TTC549 (cell line): ENCODE measurements at regions not wholly inside any gene's neighbourhood (a gene's known extent, or its start where the extent isn't known, plus 50 kb on each side); places are given as distances from the start of the nearest gene placed in this dataset.
"Not testable (repeated sequence)": the region's sequence is repeated elsewhere in the genome, so short reads cannot be mapped to it uniquely, and the experiment has no call there.

Experiments
- FAIRE-seq: peaks from 2 replicates; lab custom pipeline; 2012; peaks lifted over from hg19 to GRCh38; lab: Jason Lieb, UNC

DNA sequence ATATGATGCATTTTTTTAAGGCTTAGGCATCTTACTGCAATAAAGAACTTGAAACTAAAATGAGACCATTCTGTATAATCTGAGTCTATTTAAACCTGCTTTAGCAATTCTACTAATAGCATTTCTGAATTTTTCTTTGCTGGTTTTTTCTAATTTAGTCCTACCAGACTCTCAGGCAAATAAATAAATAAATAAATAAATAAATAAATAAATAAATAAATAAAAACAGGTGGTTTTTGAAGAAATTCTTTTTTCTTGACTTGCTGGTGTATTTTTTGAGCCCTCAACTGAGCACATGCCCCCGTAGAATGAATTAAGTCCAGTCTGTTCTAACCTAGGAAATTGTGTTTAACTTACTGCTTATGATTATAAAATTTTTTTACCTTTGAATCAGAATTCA lies 134.7 kb upstream of the FOXP2 start:
- no peak for FAIRE-seq

DNA sequence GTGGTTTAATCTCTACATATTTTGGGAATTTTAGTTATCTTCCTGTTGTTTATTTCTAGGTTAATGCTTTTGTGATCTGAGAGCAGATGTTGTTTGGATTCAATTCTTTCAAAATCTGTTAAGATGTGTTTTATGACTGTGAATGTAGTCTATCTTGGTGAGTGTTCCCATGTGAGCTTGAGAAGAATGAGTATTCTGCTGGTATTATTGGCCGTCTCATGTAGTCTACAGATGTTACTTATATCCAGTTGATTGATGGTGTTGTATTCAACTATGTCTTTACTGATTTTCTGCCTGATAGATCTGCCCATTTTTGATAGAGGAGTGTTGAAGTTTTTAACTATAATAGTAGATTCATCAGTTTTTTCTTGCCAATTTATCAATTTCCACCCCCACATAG lies 141.4 kb upstream of the FOXP2 start:
- FAIRE-seq: no peak

DNA sequence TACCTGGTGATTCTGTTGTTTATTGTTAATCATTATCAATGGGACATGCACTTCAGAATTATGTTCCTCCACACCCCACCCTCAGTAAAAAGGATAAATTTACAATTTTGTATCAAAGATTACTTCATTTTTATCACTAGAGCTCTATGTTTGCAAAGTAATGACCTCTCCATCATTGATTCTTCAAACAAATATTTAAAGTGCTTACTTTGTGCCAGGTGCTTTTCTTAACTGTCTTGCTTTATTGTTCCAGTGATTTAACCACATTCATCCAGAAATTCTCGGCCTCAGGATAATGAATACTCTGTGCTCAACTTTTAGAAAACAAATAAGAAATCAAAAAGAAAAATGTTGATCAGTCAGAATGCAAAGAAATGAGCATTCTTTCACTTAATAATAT lies 144.9 kb upstream of the FOXP2 start:
- no peak for FAIRE-seq

DNA sequence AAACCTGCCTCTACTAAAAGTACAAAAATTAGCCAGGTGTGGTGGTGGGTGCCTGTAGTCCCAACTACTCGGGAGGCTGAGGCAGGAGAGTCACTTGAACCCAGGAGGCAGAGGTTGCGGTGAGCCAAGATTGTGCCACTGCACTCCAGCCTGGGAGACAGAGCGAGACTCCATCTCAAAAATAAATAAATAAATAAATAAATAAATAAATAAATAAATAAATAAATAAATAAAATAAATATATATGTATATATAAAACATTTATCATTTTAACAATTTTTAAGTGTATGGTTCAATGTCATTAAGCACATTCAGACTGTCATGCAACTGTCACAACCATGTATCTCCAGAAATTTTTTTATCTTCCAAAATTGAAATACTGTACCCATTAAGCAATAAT lies 147.1 kb upstream of the FOXP2 start:
- FAIRE-seq: not testable (repeated sequence)

DNA sequence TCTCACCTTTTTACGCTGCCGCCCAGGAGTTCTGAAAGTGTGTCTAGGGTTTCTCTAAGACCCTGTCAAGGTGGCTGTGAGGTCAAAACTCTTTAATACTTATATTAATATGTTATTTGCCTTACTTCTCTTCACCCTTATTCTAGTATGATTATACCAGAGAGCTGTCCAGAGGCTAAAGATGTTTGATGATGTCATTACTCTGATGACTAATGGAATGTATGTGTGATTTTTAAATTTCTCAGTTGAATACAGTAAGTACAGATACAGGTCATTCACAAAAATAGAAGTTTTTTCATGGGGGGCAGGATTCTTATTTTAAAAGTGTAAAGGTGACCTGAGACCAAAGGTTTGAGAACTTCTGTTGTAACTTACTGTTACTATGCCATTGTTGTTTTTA lies 150.6 kb upstream of the FOXP2 start:
- no peak for FAIRE-seq

DNA sequence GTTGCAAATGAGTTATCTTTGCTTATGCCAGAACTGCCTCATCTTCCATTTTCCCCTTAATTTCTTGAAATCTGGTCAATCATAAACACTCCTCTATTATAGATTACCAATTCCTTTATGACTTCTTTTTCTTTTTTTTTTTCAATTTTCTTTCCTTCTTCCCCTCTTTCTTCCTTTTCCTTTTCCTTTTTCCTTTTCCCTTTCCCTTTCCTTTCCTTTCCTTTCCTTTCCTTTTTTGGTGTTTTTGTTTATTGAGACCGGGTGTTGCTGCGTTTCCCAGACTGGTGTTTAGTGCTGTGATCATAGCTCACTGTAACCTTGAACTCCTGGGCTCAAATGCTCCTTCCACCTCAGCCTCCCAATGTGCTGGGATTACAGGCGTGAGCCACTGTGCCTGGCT lies 151.4 kb upstream of the FOXP2 start:
- FAIRE-seq: no peak

DNA sequence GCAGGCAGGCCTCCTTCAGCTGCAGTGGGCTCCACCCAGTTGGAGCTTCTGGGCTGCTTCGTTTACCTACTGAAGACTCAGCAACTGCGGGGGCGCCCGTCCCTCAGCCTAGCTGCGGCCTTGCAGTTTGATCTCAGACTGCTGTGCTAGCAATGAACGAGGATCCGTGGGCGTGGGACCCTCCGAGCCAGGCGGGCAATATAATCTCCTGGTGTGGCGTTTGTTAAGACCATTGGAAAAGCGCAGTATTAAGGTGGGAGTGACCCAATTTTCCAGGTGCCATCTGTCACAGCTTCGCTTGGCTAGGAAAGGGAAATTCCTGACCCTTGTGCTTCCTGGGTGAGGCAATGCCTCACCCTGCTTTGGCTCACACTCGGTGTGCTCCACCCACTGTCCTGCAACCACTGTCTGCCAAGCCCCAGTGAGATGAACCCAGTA lies 159.2 kb upstream of the FOXP2 start:
- no peak for FAIRE-seq

DNA sequence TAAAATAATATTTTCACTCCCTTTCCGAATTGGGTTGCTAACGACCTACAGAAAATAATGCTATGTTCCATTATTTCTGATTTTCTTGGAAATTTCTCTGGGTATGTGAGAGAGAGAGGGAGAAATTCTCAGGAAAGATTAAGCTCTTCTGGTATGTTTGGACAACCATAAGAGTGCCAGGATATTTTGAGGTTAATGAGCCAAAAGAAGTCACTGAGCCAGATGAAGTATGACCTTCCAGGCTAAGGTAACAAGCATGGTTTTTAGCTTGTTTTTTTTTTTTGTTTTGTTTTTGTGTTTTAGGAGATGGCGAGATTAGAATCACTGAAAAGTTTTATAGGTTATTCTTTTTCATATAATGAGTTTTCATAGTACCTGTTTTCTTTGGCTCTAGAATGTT lies 171.0 kb upstream of the FOXP2 start:
- no peak for FAIRE-seq

DNA sequence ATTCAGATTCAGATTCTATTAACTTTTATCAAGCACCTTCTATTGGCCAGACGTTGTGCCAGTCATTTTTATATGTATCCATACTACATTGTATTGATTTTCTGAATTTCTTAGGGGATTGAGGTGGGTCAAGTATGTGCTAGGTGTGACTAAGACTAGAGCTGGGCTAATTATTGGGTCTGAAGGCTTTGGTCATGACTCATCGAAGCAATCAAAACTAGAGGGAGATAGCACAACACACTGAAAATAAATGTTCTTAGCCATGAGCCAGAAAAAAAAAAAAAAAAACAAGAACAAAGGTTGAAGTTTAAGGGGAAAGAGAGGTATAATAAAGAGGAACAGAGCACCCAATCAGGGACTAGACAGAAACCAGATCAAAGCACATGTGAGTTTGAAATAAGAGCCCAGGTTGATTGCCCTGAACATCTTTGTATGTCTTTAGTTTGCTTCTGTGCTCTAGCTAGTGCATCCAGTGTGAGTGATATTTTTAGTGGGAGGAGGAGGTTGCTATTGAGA lies 171.6 kb upstream of the FOXP2 start:
- no peak for FAIRE-seq

DNA sequence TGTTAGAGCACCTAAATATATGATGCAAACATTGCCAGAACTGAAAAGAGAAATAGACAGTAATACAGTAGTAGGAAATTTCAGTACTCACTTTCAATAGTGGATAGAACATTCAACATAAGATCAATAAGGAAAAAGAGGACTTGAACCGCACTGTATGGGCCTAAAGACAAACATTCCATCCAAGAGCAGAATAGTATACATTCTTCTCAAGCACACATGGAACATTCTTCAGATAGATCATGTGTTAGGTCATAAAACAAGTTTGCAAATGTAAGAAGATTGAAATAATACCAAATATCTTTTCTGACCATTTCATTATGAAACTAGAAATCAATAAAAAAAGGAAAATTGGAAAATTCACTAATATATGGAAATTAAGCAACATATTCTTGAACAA lies 185.4 kb upstream of the FOXP2 start:
- no peak for FAIRE-seq

DNA sequence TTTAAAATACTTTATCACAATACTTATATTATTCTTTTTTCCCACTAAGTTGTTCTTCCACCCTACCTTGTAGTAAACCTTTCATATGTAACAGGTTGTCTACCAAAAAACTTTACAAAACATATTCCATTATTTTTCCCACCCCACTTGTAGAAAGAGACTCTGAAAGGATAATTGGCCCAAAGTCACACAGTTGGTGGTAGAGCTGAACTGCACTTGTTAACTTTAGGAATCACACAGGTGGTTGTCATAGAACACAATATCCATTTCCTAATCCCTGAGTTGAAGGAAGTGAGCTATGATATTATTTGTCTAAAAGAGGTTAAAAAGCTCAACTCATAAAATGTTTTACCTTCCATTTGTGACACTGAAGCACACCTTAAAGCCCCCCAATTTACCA lies 188.8 kb upstream of the FOXP2 start:
- no peak for FAIRE-seq

DNA sequence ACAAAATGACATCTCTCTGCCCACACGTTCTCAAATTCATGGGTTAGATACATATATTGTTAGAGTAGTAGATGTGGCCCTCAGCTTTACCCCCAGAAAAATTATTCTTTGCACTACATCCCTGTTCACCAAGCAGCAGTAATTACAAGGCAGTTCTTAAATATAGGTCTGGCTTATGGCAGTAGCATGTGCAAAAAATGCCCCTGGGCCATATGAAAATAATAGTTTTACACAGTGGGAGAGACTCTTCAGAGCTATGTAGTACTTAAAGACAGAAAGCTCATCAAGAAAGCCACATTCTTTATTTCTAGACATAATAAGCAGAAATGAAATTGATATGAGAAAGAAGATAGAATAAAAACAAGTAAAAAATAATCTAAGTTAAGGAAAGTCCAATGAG lies 196.3 kb upstream of the FOXP2 start:
- no peak for FAIRE-seq

DNA sequence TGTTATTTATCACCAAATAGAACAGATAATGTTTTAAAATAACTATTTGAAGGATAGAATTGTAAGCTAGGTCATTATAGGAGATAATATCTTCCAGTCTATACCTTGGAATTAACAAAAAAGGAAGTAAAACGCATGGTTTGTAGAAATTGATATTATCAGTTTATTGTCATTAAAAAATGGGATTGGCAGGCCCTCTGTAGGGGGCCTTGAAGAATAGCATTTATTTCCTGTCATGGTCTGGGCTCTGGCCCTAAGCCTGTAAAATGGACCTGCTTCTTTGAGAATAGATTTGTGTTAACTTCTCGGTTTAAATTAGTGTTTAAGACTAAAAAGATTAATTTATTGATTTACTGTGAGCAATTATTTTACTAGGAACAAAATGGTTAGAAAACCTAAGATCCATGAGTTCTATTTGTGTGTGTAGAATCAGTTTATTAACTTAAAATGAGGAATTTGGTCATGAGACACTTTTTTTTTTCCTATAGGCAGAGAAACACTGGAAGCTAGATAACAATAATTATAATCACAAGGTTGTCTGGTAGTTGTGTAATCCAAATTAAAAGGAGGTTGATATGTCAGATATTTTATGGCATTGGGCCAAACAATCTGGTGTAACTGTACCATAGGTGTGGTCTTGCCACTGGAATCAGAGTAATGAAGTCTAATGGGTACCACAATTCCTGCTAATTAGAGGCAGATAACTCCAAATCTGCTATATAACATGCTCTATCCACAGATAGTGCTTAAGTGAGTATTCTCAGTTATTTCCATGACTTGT lies 197.4 kb upstream of the FOXP2 start:
- no peak for FAIRE-seq

DNA sequence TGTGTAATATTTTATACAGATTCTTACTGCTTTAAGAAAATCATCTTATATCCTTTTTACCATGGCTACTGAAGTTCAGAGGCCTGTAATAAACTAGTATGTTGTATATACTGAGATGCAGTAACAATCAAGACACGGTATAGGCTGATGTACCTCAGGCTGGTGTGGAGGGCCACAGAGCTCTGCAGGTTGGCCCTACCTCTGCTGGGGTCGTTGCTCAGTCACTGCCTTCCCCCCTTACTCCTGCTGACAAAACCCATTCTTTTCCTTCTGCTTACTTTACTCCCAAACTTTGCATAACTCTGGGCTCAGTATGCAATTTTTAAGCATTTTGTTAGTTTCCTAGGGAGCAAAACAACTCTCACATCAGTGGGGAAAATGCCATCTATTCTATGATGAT lies 200.1 kb upstream of the FOXP2 start:
- FAIRE-seq: no peak

DNA sequence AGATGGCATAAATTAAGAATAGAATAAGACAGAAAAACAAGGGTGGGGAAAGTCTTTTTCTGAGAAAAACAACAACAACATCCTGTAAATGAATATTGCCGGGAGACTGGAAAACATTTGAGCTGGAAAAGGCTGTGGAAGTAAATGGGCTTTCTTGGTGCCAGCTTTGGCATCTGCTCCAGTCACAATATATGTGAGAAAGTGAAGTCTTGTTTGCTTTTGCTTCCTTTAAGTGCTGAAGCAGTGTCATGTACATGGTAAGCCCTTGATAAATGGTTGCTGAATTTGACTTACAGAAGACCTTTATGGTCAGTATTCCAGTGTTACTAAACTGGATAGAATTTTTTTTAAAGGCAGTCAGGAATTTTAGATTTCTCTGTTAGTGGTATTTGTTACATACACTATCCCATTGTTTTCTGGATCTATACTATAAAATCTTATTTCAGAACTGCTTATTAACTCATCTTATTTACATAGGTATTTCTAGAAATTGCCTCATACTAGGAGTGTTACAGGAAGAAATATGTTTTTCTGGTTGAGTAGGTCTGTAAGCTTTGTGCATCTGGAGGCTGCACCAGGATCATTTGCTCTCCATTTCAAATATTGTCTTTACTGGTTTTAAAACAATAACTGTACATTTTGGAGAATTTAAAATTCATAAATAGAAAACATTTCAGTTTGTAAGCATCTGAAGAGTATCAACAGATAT lies 201.7 kb upstream of the FOXP2 start:
- no peak for FAIRE-seq

DNA sequence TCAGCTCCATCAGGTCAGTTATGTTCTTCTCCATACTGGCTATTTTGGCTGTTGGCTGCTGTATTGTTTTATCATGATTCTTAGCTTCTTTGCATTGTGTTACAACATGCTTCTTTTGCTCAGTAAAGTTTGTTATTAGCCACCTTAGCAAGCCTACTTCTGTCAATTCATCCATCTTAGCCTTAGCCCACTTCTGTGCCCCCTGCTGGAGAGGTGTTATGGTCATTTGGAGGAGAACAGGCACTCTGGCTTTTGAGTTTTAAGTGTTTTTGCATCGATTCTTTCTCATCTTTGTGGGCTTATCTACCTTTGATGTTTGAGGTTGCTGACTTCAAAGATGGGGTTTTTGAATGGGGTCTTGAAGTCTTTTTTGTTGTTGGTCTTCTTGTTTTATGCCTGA lies 204.6 kb upstream of the FOXP2 start:
- FAIRE-seq: no peak

DNA sequence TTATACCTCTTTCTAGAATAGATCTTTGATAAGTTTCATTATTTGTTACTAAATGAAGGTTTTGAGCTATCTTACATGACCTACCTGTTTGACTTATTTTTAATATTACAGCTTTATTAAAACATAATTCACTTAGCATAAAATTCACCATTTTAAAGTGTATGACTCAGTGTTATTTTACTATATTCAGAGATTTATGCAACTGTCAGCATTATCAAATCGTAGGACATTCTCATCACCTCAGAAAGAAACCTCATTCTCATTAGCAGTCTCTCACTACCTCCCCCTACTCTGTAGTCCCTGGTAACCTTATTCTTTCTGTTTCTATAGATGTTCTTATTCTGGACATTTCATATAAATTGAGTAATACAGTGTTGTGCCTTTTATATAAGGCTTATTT lies 207.9 kb upstream of the FOXP2 start:
- no peak for FAIRE-seq

DNA sequence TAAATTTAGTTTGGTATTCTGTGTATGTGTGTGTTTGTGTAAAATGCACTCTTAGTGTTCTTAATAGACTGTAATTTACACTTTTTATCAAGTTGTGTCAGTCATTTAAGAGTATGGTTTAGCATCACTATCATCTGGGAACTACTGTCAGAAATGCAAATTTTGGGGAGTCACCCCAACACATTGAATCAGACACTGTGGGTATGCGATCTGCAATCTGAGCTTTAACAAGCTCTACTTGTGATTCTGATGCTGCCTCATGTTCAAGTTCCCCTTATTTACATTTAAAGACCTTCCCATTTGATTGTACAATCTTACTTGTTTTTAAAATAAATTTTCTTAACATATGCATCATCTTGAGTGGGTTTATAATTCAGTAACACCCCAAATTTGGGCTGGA lies 218.1 kb upstream of the FOXP2 start:
- FAIRE-seq: no peak

DNA sequence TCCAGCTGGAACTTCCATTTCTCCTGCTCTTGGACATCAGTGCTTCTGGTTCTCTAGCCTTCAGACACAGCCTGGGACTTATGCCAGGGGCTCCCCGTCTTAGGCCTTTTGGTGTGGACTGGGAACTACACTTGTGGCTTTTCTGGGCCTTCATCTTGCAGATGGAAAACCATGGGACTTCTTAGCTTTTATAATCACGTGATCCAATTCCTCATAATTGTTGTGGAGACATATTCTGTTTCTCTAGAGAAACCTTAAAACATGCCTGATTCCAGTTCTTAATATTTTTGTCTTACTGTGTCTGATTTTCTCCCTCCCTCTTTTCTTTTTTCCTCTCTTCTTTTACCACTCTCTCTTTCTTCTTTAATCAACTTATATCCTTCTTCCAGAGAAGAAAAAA lies 224.2 kb upstream of the FOXP2 start:
- FAIRE-seq: no peak

DNA sequence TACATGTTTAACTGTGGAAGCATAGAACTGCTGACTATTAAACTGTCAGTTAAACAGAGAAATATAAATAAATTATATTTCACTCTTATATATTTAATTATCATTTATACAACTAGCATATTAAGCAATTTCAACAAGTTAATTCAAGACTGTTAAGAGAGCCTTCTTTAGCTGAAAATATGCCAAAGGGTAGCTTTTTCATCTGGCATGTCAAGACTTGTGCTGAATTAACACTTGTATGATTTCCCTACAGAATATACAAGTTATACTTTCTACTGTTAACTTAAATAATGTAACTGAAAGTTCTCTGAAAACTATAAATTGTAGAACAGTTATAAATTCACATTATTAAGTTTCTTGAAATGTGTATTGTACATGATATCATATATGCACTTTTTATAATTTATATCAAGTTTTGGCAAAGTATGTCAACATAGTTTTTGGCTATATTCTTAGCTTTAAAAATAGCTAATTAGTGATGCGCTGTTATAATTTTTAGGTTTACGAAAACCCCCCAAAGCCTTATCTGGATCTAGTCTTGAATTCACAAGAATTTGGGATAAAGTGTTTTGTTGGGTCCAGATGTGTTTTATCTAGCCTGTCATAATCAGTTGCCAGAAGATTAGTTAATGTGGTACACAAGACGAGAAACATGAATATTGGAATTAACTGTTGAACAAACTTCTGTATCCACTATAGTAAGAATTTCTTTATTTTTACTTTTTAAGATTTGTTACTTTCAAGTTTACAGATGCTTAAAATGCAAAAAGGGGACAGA lies 231.1 kb upstream of the FOXP2 start:
- FAIRE-seq: no peak

DNA sequence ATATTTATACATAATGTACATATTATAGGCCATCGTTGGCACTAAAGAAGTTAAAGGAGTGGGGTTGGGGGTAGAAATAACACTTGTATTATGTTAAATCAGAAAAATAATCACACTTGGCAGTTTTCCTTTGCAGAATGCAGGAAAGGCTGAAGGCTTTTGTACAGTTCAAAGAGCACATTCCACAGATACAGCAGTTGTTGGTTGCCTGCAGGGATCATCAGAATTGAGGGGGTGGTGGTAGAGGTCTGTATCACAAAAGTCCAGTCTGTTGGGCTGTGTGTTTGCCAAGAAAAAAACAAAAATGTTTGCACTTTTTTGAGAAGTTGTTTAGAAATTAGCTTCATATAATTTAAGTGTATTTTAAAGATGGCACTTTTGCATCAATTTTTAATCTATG lies 231.8 kb upstream of the FOXP2 start:
- FAIRE-seq: no peak

DNA sequence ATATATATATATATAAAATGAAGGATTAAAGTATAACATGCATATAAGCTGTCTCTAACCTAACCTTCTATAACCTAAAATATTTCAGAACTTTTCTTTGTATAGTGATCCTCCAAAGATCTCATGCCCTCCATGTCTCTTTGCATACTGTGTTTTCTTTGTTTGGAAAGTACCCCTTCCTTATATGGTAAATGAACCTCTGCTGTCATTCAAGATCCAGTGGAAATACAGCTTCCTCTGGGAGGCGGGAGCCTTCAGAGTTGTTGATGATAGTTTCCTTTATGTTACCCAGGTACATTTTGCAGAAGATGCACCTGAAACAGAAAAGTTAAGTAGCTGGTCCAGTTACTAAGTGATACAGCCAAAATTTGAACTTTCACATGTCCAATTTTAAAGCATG lies 233.3 kb upstream of the FOXP2 start:
- no peak for FAIRE-seq
